NCI-H2081 treated with DMSO at 0.1 percent for 48 hours (cell line): ENCODE measurements at regions not wholly inside any gene's neighbourhood (a gene's known extent, or its start where the extent isn't known, plus 50 kb on each side); places are given as distances from the start of the nearest gene placed in this dataset.
"Not testable (repeated sequence)": the region's sequence is repeated elsewhere in the genome, so short reads cannot be mapped to it uniquely, and the experiment has no call there.

ENCODE experiments used
- DNase-seq: peaks from one replicate; lab custom pipeline; 2025; lab: John Stamatoyannopoulos, UW

GRCh38 chr22:48515571-48516200, 1312.0 kb downstream of the BRD1 start:
- no peak for DNase-seq

GRCh38 chr22:48513929-48514328, 1313.7 kb downstream of the BRD1 start:
- no peak for DNase-seq

- DNase-seq, result no peak
These were observed 1314.2 kb downstream of the BRD1 start for GRCh38 chr22:48513446-48513845.

GRCh38 chr22:48511781-48512327, 1315.8 kb downstream of the BRD1 start:
- DNase-seq, result no peak

- DNase-seq, result no peak
These were observed 1316.5 kb downstream of the BRD1 start for GRCh38 chr22:48511211-48511610.

DNA sequence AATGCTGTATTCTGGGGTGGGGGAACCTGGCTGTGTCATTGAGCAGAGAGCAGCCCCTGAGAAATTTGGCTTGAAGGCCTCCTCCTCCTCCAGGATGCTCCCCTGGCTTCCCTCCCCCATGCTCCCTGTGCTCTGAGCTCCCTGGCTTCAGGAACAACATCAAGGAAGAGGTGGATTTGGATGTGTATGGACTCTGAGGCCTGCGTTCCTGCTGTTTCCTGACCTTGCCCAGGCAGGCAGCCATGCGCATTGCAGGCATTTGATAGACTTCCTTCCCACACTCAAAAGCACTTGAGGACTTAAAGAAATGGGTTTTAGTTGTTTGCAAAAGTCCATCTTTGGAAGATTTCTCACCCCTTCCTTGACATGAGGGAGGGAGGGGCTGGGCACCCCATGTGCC, 1317.1 kb downstream of the BRD1 start:
- DNase-seq, result no peak

DNA sequence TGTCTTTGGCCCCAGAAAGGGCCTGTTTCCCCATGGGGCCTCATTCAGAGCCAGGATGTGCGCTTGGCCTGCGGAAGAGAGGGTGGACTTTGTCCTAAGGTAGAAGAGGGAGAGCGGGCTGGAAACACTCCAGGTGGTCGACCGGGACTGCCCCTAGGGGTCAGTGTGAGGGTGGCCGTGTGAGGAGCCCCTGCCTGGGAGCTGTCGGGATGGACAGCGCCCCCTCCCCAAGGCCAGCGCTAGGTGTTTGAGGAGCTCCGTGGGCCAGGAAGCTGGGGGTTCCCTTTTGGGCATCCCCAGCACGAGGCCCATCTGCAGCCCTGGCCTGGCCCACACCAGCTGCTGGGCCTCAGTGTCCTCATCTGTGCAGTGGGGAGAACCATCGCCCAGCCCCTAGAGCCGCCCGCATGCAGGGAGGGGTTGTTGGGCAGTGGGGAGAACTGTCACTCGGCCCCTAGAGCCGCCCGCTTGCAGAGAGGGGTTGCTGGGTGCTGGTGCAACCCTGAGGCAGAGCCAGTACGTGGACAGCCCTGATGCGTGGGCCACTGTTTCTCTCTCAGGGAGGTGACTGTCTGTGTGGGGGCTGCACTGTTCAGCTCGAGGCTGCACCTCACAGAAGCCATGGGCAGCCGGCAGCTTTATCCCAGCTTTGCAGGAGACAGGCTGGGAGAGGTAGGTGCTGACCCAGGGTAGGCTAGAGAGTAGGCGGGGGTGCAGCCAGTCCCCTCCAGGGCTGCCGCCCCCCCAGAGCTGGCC, 1319.9 kb downstream of the BRD1 start:
- DNase-seq, result no peak

GRCh38 chr22:48507171-48507570, 1320.5 kb downstream of the BRD1 start:
- no peak for DNase-seq

- no peak for DNase-seq
These were observed 1321.0 kb downstream of the BRD1 start for GRCh38 chr22:48506506-48507145.

GRCh38 chr22:48505891-48506290, 1321.8 kb downstream of the BRD1 start:
- DNase-seq, result no peak

GRCh38 chr22:48504519-48505140, 1323.0 kb downstream of the BRD1 start:
- DNase-seq, result no peak

DNA sequence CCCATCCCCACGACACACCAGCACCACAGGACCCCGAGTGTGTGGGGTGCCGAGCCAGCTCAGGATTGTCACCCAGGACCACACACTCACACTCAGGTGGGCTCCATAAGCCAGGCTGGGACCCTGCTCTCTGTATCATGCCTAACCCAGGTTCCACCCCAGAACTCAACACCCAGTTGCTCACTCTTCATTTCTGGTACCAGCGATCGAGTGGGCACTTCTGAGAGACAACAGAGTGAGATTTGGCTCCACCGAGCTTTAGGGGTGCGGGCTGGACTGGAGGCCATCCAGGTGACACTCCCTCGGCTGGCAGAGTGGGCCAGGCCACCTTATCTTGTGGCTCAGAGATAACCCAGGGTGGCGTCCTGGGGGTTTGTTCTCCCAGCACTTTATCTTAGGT, 1323.8 kb downstream of the BRD1 start:
- DNase-seq, result no peak

- DNase-seq, result no peak
These were observed 1324.5 kb downstream of the BRD1 start for GRCh38 chr22:48503035-48503625.

GRCh38 chr22:48501231-48501750, 1326.4 kb downstream of the BRD1 start:
- no peak for DNase-seq

GRCh38 chr22:48500471-48501230, 1327.0 kb downstream of the BRD1 start:
- no peak for DNase-seq

- DNase-seq, result no peak
These were observed 1327.9 kb downstream of the BRD1 start for GRCh38 chr22:48499456-48500425.

- no peak for DNase-seq
These were observed 1328.9 kb downstream of the BRD1 start for GRCh38 chr22:48498526-48499331.

DNA sequence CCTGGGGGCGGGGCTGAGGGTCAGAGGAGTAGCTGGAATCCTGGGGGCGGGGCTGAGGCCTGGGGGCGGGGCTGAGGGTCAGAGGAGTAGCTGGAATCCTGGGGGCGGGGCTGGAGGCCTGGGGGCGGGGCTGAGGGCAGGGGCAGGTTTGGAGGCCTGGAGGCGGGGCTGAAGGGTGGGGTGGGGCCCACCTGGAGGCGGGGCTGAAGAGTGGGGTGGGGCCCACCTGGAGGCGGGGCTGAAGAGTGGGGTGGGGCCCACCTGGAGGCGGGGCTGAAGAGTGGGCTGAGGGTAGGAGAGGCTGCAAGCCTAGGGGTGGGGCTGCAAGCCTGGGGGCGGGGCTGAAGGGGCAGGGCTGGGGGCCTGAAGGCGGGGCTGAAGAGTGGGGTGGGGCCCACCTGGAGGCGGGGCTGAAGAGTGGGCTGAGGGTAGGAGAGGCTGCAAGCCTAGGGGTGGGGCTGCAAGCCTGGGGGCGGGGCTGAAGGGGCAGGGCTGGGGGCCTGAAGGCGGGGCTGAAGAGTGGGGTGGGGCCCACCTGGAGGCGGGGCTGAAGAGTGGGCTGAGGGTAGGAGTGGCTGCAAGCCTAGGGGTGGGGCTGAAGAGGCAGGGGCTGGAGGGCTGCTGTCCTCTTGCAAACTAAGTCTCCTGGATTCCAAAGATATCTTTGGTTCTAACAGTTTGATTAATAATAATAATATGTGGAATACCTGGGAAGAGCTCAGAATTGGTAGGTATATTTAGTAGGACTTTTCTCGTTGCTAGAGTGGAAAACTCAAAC, 1329.7 kb downstream of the BRD1 start:
- DNase-seq, result not testable (repeated sequence)
